K562 (cell line): ENCODE measurements at regions not wholly inside any gene's neighbourhood (a gene's known extent, or its start where the extent isn't known, plus 50 kb on each side); places are given as distances from the start of the nearest gene placed in this dataset.
"Not testable (repeated sequence)": the region's sequence is repeated elsewhere in the genome, so short reads cannot be mapped to it uniquely, and the experiment has no call there.

Experiments used
- TEAD2 ChIP-seq: fragments of 450-650 bp; IDR thresholded peaks from 2 replicates; pipeline ENCODE4 v1.6.1; 2016; ENCODE audit warnings: missing genetic modification characterization, control low read depth, missing compliant biosample characterization
- TF ChIP-seq, protein P1 (sequence below): sonication (generic); formaldehyde crosslinking; IDR thresholded peaks from 2 replicates; pipeline ENCODE4 v1.8.1; 2023; ENCODE audit warnings: mild to moderate bottlenecking, missing genetic modification reagents, moderate library complexity

DNA sequence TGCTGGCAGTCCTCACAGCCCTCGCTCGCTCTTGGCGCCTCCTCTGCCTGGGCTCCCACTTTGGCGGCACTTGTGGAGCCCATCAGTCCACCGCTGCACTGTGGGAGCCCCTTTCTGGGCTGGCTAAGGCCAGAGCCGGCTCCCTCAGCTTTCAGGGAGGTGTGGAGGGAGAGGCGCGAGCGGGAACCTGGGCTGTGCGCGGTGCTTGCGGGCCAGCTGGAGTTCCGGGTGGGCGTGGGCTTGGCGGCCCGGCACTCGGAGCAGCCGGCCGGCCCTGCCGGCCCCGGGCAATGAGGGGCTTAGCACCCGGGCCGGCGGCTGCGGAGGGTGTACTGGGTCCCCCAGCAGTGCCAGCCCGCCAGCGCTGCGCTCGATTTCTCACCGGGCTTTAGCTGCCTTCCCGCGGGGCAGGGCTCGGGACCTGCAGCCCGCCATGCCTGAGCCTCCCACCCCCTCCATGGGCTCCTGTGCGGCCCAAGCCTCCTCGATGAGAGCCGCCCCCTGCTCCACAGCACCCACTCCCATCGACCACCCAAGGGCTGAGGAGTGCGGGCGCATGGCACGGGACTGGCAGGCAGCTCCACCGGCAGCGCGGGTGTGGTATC, 120.4 kb downstream of the ESM1 start:
- TF ChIP-seq TEAD2 (tag) = not testable (repeated sequence)
- TF ChIP-seq, protein P1, sequence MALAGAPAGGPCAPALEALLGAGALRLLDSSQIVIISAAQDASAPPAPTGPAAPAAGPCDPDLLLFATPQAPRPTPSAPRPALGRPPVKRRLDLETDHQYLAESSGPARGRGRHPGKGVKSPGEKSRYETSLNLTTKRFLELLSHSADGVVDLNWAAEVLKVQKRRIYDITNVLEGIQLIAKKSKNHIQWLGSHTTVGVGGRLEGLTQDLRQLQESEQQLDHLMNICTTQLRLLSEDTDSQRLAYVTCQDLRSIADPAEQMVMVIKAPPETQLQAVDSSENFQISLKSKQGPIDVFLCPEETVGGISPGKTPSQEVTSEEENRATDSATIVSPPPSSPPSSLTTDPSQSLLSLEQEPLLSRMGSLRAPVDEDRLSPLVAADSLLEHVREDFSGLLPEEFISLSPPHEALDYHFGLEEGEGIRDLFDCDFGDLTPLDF (CRISPR knock-in tag) = not testable (repeated sequence)
